GM04503 (cell line): ENCODE measurements at regions not wholly inside any gene's neighbourhood (a gene's known extent, or its start where the extent isn't known, plus 50 kb on each side); places are given as distances from the start of the nearest gene placed in this dataset.
"Not testable (repeated sequence)": the region's sequence is repeated elsewhere in the genome, so short reads cannot be mapped to it uniquely, and the experiment has no call there.

Source experiments
- DNase-seq: peaks from one replicate; pipeline ENCODE4 v3.0.0-alpha.2; 2012; ENCODE audit warnings: low read depth

DNA sequence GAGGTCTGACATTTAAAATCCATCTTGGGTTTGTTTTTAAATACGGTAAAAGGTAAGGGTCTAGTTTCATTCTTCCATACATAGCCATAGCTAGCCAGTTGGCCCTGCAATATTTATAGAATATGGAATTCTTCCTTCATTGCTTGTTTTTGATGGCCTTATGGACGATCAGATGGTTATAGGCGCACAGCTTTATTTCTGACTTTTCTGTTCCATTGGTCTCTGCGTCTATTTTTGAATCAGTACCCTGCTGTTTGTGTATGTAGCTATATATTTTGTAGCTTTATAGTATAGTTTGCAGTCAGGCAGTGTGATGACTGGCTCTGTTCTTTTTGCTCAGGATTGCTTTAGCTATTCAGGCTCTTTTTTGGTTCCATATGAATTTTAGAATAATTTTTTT, 366.8 kb upstream of the MIS18BP1 start:
- DNase-seq, result no peak

DNA sequence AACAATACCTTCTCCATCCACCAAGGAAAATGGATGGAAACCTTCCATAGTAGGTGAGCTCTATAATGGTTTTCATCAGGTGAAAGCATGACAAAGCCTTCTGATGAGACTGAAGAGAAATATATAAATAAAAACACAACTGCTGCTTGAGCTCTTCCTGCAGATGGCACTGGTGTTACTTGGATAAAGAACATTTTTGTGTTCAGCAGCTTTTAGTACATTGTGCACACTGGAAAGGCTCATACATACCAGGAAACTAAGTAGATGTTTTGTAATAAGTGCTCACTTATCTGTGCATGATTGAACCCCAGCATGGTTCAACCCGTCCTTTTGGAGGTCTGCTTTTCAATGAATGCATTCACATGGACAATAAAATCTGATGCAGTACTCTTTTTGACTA, 357.3 kb upstream of the MIS18BP1 start:
- no peak for DNase-seq

DNA sequence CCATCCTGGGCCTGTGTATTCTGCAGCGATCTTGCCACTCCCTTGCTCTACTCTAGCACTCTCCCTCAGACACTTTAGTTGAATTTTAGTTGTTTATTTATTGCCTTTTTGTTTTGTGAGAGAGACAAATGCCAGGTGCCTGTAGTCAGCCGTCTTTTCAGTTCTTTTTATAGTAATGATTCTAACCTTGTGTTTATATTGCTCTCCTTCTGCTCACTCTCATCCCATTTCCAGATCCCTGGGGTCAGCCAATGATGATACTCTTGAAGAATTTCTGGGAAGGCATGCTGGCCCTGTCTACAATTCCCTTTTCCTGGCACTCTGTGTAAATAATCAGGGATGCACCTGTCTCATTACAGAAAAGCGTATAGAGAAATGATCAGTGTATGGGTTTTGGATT, 334.1 kb upstream of the MIS18BP1 start:
- no peak for DNase-seq

DNA sequence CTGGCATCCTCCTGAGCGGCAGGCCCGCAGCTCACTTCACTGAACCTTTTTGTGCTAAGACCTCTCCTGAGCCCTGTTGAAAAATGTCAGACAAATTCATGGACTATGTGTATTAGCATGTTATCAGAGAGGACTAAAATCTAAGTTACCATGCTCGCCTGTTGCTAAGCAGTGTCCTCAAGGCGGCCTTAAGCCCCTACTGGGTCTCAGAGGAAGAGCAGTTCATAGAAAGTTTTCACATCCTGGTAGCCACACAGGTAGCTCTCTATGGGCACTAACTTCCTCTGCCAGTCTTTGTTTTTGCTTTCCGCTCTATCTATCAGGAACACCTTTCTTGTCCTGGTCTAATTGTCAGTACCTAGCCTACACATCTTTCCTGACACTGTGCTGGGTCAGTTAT, 306.6 kb upstream of the MIS18BP1 start:
- DNase-seq, result no peak

DNA sequence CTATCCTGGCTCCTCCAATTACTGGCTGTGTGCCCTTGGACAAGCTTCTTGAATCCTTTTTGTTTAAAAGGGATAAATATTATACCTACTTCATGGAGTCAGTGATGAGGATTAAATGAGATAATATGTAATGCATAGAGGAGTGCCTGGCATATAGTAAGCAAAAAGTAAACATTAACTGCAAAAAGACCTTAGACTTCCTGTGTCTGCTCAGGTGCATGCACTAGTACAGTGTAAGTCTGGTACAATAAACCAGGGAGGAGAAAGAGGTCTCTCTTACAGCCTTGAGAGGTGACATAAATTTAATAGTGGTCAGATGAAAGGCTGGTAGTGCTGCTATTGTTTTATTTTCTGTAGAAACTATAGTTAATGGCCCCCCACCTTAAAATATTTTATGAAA, 305.2 kb upstream of the MIS18BP1 start:
- no peak for DNase-seq

DNA sequence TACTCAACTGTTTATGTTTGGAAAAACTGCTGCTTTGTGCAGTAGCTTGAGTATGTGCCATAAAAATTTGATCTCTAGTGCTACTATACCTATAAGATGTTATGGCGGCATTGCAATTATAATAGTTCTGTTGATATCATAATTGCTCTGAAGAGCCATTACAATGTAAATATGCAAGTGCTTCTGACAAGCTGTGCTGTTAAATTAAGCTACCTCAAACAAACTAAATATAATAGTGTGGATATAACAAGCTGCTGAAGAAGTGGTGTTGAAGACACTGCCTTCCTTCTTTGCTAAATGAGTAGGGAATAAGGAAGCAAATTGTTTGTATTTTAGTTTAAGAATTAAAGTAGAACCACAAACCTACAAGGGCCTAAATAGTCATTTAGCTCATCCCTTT, 301.0 kb upstream of the MIS18BP1 start:
- DNase-seq, result no peak

DNA sequence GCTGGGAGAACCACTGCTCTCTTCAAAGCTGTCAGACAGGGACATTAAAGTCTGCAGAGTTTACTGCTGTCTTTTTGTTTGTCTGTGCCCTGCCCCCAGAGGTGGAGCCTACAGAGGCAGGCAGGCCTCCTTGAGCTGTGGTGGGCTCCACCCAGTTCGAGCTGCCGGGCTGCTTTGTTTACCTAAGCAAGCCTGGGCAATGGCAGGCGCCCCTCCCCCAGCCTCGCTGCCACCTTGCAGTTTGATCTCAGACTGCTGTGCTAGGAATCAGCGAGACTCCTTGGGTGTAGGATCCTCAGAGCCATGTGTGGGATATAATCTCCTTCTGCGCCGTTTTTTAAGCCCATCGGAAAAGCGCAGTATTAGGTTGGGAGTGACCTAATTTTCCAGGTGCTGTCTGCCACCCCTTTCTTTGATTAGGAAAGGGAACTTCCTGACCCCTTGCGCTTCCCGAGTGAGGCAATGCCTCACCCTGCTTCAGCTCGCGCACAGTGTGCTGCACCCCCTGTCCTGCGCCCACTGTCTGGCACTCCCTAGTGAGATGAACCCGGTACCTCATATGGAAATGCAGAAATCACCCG, 298.3 kb upstream of the MIS18BP1 start:
- DNase-seq, result not testable (repeated sequence)

DNA sequence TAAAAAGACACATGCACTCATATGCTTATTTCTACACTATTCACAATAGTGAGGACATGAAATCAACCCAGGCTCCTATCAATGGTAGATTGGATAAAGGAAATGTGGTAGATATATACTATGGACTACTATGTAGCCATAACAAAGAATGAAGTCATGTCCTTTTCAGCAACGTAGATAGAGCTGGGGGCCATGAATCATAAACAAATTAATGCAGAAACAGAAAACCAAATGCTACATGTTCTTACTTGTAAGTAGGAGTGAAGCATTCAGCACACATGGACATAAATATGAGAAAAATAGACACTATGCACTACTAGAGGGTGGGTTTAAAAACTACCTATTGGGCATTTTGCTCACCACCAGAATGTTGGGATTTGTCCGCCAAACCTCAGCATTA, 278.0 kb upstream of the MIS18BP1 start:
- DNase-seq, result no peak

DNA sequence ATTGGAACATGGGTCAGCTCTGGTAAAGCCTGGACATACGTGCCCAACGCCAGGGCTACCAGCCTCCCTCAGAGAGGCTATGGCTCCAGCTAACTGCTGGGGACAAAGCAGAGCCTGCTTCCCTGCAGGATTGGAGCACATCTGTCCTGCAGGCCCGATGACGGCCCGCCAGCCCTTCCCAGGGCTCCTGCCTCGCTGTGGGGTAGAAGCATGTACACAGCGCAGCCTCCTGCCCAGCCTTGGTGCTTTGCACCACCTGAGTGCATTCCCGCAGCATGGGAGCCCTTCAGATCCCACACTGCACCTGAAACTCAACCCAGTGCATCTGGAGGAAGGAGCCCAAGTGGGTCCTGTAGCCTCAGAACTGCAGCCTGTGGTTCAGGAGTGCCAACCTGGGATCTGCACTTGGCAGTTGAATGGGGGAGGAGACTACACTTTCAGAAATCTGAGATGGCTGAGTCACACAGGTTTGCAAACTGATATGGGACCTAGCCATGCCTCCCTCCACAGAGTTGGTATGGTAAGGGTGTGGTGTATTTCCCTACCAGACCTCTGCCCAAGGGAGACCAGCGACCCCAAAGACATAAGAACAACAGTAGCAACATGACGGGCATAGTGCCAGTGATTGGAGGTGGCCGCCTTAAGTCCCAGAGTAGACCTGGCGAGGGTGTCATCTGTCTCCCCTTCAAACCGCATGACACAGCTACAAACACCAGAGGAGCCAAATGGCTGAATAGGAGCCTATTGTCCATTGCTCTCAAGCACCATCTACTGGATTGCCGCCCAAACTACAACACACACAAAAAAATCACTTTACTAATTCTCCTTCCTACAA, 273.9 kb upstream of the MIS18BP1 start:
- DNase-seq, result no peak

DNA sequence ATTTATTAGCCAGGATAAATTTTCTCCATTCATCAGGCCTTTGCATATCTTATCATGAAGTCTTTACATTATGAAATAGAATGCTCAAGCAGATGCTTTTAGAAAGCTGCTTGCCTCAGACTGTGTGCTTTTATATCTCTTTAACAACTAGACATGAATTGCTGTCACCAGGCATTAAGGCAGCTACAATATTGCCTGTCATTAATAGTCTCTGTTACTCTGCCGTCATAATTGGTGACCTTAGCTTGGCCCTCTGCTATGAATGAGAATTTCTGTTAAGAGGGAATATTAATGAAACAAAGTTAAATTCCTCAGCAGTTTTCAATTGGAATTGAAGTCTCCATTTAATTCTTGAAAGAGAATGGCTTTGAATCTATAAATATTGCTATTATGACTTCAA, 266.8 kb upstream of the MIS18BP1 start:
- DNase-seq, result no peak

DNA sequence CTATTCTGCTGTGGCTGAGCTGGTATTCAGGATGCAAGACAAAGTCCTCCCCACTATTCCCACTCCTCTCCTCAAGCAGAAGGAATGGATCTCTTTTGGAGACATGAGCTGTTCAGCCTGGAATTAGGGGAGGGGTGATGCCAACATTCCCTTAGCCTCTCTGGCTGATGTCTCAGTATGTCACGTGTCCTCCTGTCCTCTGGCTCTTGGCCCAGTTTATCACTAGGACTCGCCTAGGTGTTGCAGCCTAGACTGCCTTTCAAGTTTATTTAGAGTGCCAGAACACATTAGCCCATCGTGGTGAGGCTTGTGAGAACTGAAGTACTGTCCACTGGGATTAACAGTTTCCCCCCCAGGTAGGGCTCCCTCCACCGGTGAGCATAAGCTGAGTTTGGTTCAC, 239.9 kb upstream of the MIS18BP1 start:
- DNase-seq, result no peak

DNA sequence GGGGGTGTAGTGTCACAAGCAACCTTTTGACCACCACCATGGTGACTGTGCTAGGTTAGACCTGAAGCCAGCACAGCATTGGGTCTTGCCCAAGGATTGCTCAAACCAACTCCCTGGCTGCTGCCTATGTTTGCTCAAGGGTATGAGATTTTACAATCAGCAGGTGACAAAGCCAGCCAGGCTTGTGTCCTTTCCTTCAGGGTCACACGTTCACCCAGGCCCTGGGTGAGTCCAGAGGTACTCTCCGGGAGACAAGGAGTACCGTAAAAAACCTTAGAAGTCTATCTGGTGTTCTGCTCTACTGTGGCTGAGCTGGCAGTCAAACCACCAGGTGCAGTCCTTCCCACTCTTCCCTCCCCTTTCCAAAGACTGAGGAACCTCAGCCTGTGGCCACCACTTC, 238.9 kb upstream of the MIS18BP1 start:
- no peak for DNase-seq

DNA sequence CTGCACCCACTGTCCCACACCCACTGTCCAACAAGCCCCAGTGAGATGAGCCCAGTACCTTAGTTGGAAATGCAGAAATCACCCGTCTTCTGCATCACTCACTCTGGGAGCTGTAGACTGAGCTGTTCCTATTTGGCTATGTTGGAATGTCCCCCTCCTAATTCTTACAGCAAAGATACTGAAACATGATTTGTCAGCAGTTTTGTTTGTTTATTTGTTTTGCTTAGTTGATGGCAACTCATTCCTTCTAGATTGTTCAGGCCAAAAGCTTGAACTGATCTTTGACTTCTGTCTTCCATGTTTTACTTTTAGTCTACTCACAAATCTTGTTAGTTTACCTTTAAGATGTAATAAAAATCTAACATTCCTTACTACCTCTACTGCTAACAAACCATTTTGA, 233.6 kb upstream of the MIS18BP1 start:
- DNase-seq, result no peak

DNA sequence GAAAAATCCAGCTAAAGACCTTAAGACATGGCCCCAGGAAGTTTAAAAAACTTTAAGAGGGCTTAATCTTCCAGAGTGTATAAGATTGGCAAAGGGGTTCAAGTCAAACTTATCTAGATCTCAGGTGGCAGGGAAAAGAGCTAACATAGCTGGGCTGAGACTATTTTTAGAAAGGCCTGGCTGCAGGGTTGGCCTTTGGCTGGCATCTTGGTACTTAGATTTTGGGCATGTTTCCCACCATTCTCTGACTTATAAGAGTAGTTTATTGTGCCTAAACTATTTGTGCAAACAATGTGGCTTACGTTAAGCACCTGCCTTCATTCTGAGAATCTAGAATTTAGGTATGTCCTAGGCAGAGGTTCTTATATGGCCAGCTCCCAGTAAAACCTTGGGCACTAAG, 214.0 kb upstream of the MIS18BP1 start:
- DNase-seq, result no peak

DNA sequence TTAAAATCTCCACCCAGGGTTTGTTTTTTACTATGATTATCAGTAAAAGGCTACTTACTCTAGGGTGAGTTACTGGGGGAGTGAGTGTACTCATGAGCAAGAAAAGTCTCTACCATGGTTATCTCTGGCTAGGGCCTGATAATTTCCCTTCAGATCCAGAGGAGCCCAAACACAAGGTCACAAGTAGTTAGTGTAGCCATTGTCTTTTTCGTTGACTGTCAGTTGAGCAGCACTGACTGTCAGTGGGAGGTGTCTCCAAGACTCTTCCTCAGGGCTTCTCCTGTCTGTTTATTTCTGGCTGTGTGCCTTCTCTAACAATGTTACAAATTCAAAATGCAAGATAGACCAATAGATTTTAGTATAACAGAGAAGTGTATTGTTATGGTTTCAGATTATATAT, 181.2 kb upstream of the MIS18BP1 start:
- no peak for DNase-seq

DNA sequence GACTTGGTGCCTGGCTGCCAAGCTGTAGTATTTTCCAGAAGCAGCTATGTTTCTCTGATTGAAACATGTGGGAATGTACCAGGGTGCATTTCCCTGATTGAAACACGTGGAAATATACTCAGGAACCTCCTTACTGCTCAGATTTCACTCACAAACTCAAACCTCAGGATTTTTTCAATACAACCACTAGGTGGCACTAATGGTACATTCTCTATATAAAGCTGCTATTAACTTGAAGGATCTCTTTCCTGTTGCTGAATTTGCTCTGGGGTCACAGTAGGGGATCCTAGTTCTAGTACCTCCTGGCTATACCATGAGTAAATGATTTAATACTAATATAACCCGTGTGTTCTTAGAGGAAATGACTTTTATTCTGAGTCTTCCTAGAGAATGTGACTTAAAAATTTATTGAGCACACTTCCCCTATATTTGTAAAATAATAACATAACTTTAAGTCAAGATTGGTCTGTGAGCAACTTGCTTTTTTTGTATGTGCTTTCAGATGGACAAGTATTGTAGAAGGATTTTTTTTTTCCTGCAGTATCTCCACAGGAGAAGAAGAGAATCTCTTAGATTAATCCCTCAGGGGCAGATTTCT, 173.8 kb upstream of the MIS18BP1 start:
- DNase-seq, result no peak

DNA sequence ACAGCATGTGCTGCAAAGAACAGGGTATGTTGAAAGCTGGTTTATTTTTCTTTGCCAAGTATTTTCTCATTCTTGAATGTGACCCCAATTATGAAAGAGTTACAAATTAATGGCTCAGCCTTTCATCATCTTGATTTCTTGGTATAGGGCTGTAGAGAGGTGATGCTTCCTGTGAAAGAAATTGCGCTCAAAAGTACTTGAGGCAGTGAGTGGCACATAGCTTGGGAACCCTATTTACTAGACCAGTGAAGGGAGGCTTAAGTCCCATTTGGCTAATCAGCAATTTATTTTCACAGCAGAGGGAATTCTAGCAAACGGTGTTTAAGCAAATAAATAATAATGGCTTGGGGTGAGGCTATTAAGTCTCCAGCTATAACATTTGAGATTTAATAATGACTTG, 153.9 kb upstream of the MIS18BP1 start:
- DNase-seq, result no peak

DNA sequence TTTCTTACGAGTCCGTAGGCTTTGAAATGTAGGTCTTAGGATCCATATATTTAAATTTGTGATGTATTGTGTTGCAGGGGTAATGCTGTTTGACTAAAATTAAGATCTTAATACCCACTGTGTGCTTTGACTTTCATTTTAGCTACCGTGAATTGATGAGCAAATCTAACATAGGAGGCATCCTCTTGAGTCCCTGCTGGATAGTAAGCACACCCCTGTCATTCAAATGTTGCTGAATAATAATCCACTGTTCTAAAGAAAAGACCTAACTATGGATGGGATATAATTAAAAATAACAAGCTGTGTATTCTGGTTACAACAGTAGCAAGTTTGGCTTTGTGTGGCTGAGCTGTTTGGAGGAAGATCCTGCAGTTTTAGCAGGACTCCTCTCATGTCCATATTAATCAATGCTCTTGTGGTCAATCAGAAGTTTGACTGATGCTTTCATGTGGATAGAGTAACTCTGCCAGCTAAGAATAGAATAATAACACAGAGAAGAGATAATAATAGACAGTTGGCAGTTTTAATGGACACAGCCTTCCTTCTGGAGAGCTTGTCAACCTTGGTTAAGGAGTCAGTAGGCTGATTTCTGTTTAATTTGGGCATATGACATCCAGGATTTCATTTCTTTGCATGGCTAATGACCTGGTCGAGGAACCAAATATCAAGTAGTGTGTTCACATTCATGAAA, 148.1 kb upstream of the MIS18BP1 start:
- DNase-seq, result no peak

DNA sequence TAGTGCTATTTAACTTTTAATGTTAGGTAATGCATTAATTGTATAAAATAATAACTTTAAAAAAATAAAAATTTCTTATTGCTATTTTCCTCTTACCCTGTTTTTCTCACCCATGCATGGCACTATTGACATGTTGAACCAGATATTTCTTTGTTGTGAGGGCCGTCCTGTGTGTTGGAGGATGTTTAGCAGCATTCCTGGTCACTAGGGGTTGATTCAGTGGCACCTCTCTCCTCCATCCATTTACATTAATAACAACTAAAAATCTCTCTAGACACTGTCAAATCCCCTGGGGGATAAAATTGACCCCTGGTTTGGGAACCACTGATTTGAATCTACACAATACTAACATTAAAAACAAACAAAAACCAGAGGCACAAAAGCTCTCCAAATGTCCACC, 147.5 kb upstream of the MIS18BP1 start:
- DNase-seq, result no peak

DNA sequence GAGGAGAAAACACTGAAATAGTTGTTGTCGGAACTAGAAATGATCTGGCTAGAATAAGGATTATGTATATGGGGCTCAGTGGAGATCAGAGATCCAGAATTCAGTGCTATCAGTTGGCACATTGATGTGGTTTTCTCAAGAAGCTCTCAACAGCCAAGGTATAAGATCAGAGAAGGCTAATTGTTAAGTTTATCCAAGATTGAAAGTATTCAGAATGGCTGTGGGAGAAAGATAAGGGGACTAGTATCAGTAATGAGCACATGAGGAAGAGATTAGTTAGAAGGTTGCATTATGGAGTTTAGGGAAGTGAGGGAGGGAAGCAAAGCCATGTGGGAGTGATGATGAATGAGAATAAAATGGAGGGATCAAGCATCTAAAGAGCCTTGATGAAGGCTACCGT, 128.1 kb upstream of the MIS18BP1 start:
- DNase-seq, result no peak

DNA sequence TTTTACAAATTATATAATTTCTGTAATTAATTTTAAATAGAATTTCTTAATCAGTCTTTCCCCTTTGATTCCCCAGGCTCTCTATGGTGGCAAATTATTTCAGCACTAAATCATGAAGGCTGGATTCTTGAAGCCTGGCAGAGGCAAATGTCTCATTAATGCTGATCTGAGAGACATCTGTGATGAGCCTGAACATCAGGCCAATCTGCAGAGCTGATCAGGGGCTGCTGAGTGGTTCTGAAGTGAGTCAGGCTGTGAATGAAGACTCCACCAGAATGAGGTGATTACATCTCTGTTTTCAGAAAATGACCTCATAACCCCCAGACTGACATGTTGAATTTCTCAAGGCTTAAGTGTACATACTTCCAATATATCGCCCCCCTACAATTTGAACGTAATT, 124.2 kb upstream of the MIS18BP1 start:
- no peak for DNase-seq

DNA sequence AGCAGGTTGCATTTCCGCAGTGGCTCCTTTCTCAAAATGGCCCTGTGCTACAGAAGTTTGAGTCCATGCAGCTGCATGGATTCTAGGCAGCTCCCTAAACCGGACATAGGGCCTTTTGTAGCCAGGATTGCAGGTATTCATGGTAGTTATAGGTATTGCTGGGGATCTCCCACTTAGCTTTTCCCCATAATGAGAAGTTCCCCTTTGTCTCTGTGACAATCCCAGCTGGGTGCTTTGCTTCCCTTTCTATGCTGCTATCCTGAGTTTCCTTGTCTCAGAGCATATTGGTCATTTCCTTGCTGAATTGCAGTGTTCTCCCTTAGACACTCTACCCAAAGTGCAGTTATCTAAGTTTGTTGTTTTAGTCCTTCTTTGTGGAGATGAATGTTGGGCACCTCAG, 120.9 kb upstream of the MIS18BP1 start:
- no peak for DNase-seq

DNA sequence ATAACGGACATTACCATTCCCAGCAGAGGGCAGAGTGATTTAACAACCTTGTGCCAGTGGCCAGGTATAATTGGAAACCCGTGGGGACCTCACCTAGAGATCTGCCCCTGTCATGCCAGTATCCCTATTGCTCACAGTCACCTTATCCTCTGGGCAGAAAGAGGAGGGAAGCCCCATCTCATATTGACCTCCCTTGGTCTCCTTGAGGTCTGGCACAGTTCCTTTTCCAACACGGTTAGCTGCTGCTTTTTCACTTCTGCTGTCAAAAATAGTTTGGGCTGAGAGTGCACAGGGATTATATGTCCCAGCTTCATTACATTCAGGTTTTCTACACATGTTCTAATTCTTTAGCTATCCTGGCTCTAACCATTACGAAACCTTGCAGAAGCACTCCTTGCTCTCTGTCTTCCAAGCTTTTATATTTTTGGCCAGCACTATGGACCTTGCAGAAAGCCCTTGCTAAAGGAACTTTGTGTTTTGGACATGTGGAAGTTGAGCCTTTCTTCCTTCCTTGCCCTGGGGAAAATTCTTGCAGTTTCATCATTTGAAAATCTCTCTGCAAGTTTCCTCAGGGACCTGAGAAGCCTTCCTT, 111.7 kb upstream of the MIS18BP1 start:
- DNase-seq, result no peak
